Chondrocyte (in vitro differentiated cells): ENCODE measurements at regions not wholly inside any gene's neighbourhood (a gene's known extent, or its start where the extent isn't known, plus 50 kb on each side); places are given as distances from the start of the nearest gene placed in this dataset.

Source experiments
- DNase-seq: peaks from one replicate; pipeline ENCODE4 v3.0.0; 2021; ENCODE audit warnings: mixed read lengths, low spot score
- H3K27ac Mint-ChIP-seq: one replicate; pipeline ENCODE4 v1.8.0; 2021; ENCODE audit warnings: mild to moderate bottlenecking, moderate library complexity, mixed read lengths; ENCODE audit not compliant: unreplicated experiment
- H3K27me3 Mint-ChIP-seq: 2 replicates; pipeline ENCODE4 v1.8.0; 2021; ENCODE audit warnings: low read depth, mixed read lengths
- H3K36me3 Mint-ChIP-seq: 2 replicates; pipeline ENCODE4 v1.8.0; 2021; ENCODE audit warnings: low read depth, mixed read lengths
- H3K4me1 Mint-ChIP-seq: 2 replicates; pipeline ENCODE4 v1.8.0; 2021; ENCODE audit warnings: low read depth, mild to moderate bottlenecking, mixed read lengths
- H3K4me3 Mint-ChIP-seq: one replicate; pipeline ENCODE4 v1.8.0; 2021; ENCODE audit warnings: mild to moderate bottlenecking, moderate library complexity, mixed read lengths; ENCODE audit not compliant: unreplicated experiment
- H3K9me3 Mint-ChIP-seq: 2 replicates; pipeline ENCODE4 v1.8.0; 2021; ENCODE audit warnings: low read depth, mixed read lengths
- CTCF ChIP-seq: fragments of 200-600 bp; sonication (generic); IDR thresholded peaks from 2 replicates; pipeline ENCODE4 v1.5.0; 2021; ENCODE audit warnings: antibody characterized with exemption, mild to moderate bottlenecking, moderate library complexity

- Mint-ChIP-seq H3K36me3 (peaks cover 1% of the 10 kb centered on the region), H3K4me3 (no peak overlapping the region), H3K4me1 (no peaks in the 10 kb centered on the region), H3K9me3 (peaks cover 43% of the 10 kb centered on the region), H3K27me3 (peaks cover under 1% of the 10 kb centered on the region), H3K27ac (no peak overlapping the region)
- DNase-seq, result no peak
- no peak for TF ChIP-seq CTCF
These were observed 141.1 kb downstream of the SLC15A5 start for GRCh38 chr12:16136219-16136988.

- no peak overlapping the region for H3K27ac Mint-ChIP-seq
- TF ChIP-seq CTCF, result no peak
- no peak for DNase-seq
- no peaks in the 10 kb centered on the region for H3K27me3 Mint-ChIP-seq
- peaks cover 1% of the 10 kb centered on the region for H3K36me3 Mint-ChIP-seq
- no peaks in the 10 kb centered on the region for H3K4me1 Mint-ChIP-seq
- H3K4me3 Mint-ChIP-seq, result no peak overlapping the region
- peaks cover 51% of the 10 kb centered on the region for H3K9me3 Mint-ChIP-seq
These were observed 142.2 kb downstream of the SLC15A5 start for GRCh38 chr12:16135323-16135722.

GRCh38 chr12:16130343-16130742 is 147.1 kb downstream of the SLC15A5 start:
- no peaks in the 10 kb centered on the region for H3K4me1 Mint-ChIP-seq
- H3K9me3 Mint-ChIP-seq, result peaks cover 55% of the 10 kb centered on the region
- H3K27me3 Mint-ChIP-seq, result no peaks in the 10 kb centered on the region
- H3K4me3 Mint-ChIP-seq, result no peak overlapping the region
- H3K27ac Mint-ChIP-seq, result no peak overlapping the region
- no peak for TF ChIP-seq CTCF
- DNase-seq, result no peak
- H3K36me3 Mint-ChIP-seq, result peaks cover 1% of the 10 kb centered on the region

- Mint-ChIP-seq H3K4me1 (no peaks in the 10 kb centered on the region), H3K4me3 (no peak overlapping the region), H3K27ac (no peak overlapping the region), H3K36me3 (no peaks in the 10 kb centered on the region), H3K27me3 (no peaks in the 10 kb centered on the region), H3K9me3 (no peaks in the 10 kb centered on the region)
- TF ChIP-seq CTCF, result no peak
- DNase-seq, result no peak
These were observed 155.5 kb downstream of the SLC15A5 start for GRCh38 chr12:16121953-16122352.

- no peaks in the 10 kb centered on the region for H3K9me3 Mint-ChIP-seq
- peaks cover 1% of the 10 kb centered on the region for H3K27me3 Mint-ChIP-seq
- no peak for DNase-seq
- TF ChIP-seq CTCF, result no peak
- no peaks in the 10 kb centered on the region for H3K4me1 Mint-ChIP-seq
- H3K27ac Mint-ChIP-seq, result no peak overlapping the region
- no peak overlapping the region for H3K4me3 Mint-ChIP-seq
- no peaks in the 10 kb centered on the region for H3K36me3 Mint-ChIP-seq
These were observed 157.7 kb downstream of the SLC15A5 start for GRCh38 chr12:16119618-16120415.
